ENCODE measurements at regions not wholly inside any gene's neighbourhood (a gene's known extent, or its start where the extent isn't known, plus 50 kb on each side); places are given as distances from the start of the nearest gene placed in this dataset.

- TF ChIP-seq CTCF (IDR thresholded peaks at IDR 0.05; ENCODE audit: low read depth, low read length): no peak
- DNase-seq (ENCODE audit: extremely low read depth, low read depth): no peak
Observed at GRCh38 chr15:93566762-93567161, 477.8 kb upstream of the RGMA start.

- no peak for DNase-seq (ENCODE audit: extremely low read depth, low read depth)
Observed at GRCh38 chr15:93565201-93565600, 476.2 kb upstream of the RGMA start.

GRCh38 chr15:93563218-93563617 lies 474.2 kb upstream of the RGMA start:
- TF ChIP-seq CTCF (IDR thresholded peaks at IDR 0.05; ENCODE audit: low read depth, low read length): no peak
- DNase-seq (ENCODE audit: extremely low read depth, low read depth): no peak

More at GRCh38 chr15:93565201-93565600, 476.2 kb upstream of the RGMA start:
- no peak for TF ChIP-seq CTCF (IDR thresholded peaks at IDR 0.05; ENCODE audit: low read depth, low read length)

- no peak for TF ChIP-seq CTCF (IDR thresholded peaks at IDR 0.05; ENCODE audit: low read depth, low read length)
- no peak for DNase-seq (ENCODE audit: extremely low read depth, low read depth)
Observed at GRCh38 chr15:93562395-93563123, 473.5 kb upstream of the RGMA start.

GRCh38 chr15:93557696-93558095 lies 468.7 kb upstream of the RGMA start:
- DNase-seq (ENCODE audit: extremely low read depth, low read depth): no peak

GRCh38 chr15:93553167-93553935 lies 464.3 kb upstream of the RGMA start:
- DNase-seq (ENCODE audit: extremely low read depth, low read depth): no peak

More at GRCh38 chr15:93557696-93558095, 468.7 kb upstream of the RGMA start:
- TF ChIP-seq CTCF (IDR thresholded peaks at IDR 0.05; ENCODE audit: low read depth, low read length): no peak

More at GRCh38 chr15:93553167-93553935, 464.3 kb upstream of the RGMA start:
- TF ChIP-seq CTCF (IDR thresholded peaks at IDR 0.05; ENCODE audit: low read depth, low read length): no peak

Data from AG09319 (cell line).